HG02884 (cell line): ENCODE measurements at regions not wholly inside any gene's neighbourhood (a gene's known extent, or its start where the extent isn't known, plus 50 kb on each side); places are given as distances from the start of the nearest gene placed in this dataset.

Experiments used
- ATAC-seq: cut with Tn5 transposase; IDR thresholded peaks from one replicate; pipeline ENCODE4 v1.9.1; 2021; ENCODE audit warnings: mild to moderate bottlenecking, moderate library complexity; ENCODE audit not compliant: unreplicated experiment

GRCh38 chr6:148179786-148180185 lies 162.9 kb upstream of the SASH1 start:
- no peak for ATAC-seq

- no peak for ATAC-seq
Observed at GRCh38 chr6:148182378-148182777, 160.3 kb upstream of the SASH1 start.

- ATAC-seq, result no peak
Observed at GRCh38 chr6:148183776-148184175, 158.9 kb upstream of the SASH1 start.

GRCh38 chr6:148186916-148187315 lies 155.7 kb upstream of the SASH1 start:
- no peak for ATAC-seq

GRCh38 chr6:148192310-148192709 lies 150.3 kb upstream of the SASH1 start:
- no peak for ATAC-seq

DNA sequence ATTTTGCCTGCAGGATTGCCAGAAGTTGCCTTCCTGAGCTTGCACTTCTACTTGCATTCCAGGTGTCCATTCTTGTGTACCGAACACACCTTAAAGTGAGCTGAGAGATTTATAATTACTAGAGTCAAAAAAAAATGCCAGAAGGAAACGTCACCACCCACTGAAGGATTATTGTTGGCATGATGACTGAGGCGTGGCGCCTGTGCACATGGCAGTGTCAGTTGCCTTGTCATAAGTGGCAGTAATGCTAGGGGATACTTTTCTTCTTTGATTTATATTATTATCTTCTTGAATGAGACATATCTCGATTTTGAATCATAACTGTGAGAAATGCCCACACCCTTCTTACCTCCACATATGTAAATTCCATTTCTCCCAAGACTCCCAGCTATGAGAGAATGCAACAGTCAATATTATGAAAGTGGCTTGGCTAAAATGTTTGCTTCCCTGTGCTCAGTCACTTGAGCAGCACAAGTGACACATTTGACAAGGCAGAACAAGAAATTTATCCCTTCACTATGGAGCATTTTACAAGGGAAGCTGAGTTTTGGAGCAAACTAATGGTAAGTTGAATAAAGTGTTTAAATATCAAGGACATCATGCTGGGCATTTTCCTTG lies 149.5 kb upstream of the SASH1 start:
- ATAC-seq, result no peak

DNA sequence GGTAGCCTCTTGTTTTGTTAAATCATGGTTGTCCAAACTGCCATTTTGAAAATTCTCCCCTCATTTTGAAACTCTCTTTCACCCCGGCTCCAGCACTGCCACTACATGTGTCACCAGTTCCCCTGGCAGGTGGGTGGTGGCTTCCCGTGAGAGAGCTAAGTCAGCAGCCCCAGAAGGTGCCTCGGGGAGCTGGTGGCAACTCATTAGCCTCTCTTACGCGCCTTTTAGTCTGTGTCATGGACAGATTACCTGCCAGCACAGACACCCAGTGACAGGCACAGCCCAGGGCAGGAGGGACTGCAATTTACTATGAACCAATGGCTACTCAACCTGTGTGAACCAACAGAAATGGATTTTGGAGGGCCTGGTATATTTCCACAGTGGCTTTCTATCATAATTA lies 147.1 kb upstream of the SASH1 start:
- no peak for ATAC-seq

DNA sequence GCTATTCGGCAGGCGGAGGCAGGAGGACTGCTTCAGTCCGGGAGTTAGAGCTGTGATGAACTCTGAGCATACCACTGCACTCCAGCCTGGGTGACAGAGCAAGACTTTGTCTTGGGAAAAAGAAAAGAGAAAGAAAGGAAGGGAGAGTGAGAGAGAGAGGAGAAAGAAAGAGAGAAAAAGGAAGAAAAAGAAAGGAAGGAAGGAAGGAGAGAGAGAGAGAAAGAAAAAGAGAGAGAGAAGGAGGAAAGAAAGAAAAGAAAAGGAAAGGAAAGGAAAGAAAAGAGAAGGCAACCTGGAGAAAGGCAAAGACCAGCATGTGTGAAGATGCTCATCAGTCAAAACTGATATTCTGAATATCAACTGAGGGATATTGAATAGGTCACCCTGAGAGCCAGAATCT lies 143.1 kb upstream of the SASH1 start:
- no peak for ATAC-seq

DNA sequence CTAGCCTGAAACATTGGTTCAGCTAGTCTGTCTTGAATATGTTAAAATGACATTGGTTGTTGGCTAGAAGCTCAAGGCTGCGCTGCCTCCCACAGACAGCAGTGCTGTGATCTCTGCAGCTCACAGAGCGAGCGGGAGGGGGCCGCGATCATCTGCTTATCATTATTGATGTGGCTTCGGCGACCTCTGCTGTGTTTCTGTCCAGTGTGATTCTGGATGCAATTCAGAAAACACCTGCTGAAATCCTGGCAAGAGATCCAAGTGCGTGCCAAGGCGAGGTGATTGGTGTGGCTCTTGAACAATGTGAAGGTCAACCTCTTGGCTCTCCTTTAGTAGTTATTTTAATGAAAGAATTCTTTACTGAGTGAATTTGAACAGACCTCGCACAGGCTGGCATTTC lies 142.3 kb upstream of the SASH1 start:
- ATAC-seq, result no peak

GRCh38 chr6:148200781-148201180 lies 141.9 kb upstream of the SASH1 start:
- ATAC-seq, result no peak

- ATAC-seq, result no peak
Observed at GRCh38 chr6:148203281-148203925, 139.2 kb upstream of the SASH1 start.

DNA sequence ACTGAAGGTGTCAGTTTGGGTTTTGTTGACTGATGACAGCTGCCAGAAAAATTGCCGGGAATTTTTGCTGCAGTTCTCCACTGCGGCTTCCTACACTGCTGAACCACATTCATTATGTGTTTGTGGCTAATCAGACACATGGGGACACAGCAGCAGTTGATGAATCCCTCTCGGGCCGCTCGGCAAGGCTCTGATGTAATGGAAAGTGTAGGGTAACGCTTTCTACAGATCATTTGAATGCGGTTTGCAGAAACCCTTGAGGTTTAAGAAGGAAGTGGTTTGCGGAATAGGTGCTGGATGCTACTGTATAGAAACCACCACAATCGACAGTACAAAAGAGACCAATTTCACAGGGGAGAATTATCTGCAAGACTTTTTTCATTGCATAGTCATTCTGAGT lies 138.7 kb upstream of the SASH1 start:
- ATAC-seq, result peak; percentile 98

DNA sequence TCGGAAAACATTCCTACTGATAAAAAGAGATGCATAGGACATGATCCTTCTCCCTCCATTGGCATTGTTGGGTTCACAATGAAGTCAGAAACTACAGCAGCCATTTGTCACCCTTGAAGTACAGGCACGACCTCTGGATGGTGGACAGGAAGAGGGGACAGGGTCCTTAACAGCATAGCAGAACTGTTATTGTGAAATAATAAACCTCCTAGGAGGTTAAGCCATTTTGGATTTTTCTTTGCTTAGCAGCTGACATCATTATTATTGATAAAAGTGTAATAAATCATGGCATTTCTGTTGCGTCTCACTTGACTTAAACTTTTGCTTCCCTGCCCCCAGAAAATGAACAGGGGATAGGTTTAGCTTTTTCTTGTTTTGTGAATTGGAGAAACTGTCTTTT lies 134.3 kb upstream of the SASH1 start:
- no peak for ATAC-seq

GRCh38 chr6:148211777-148212324 lies 130.8 kb upstream of the SASH1 start:
- no peak for ATAC-seq

DNA sequence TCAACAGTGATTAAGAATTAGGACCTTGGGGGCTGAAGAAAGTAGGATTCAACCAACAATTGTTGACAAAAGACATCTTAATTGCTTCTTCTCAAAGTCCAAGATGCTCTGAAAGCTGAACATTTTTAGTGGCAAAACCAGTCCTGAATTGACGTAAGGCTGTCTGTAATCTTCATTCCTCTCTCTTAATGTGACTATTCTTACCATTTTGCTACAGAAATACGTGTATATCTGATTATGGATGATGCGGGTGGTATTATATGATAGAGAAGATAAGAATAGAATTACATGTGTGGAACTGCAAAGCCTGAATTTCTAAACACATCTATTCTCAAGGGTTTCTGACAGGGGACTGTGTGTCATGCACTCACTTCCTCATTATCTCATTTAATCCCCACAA lies 130.3 kb upstream of the SASH1 start:
- ATAC-seq, result no peak

- ATAC-seq, result no peak
Observed at GRCh38 chr6:148213366-148213765, 129.3 kb upstream of the SASH1 start.

DNA sequence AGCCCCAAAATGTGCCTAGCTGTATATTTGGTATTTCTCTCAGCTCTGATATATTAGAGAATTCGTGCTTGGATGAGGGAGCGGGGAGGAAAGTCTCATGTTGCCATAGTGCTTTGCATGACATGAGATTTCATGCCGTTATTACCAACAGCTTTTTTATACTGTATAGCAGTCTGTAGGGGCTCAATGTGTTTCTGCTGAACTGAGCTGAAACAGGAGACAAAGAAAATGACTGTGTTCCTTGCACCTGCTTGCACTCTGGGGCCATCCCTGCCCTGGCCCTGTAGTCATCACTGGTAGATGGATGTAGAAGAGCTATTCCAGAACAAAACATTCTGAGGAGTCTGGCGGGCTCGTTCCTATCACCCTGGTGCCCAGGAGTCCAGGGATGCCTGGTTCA lies 128.0 kb upstream of the SASH1 start:
- ATAC-seq, result no peak

DNA sequence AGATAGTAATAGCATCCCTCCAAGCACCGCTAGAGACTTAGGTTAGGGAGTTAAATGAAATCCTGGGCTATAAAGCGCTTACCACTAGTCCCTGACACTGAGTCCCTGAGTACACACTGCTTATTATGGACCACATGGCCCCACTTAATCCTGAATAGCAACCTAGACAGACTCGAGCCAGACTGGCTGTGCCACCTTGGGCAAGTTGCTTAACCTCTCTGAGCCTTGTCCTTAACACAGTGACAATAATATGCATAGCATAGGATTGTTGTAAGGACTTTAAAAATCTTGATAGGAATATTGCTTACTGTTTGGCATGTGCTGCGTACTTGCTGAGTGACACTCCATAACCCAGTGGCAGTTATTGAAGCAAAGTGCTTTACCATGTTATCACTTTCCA lies 125.6 kb upstream of the SASH1 start:
- no peak for ATAC-seq

DNA sequence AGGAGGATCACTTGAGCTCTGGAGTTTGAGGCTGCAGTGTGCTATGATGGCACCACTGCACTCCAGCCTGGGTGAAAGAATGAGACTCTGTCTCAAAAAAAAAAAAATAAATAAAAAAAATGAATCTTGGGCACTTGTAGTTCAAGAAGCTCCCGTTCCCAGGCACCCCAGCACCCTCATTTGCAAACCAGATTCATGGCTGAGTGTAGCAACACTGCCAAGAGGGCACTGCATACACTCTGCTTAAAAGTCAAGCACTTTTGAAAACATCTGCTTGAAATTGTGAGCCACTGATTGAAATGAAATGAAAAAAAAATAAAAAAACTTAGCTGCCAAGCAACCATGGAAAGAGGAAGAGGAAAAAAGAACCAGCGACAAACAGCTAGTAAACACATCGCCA lies 124.7 kb upstream of the SASH1 start:
- no peak for ATAC-seq

- no peak for ATAC-seq
Observed at GRCh38 chr6:148218542-148219258, 123.9 kb upstream of the SASH1 start.

GRCh38 chr6:148221196-148221979 lies 121.2 kb upstream of the SASH1 start:
- no peak for ATAC-seq
